ENCODE measurements at regions not wholly inside any gene's neighbourhood (a gene's known extent, or its start where the extent isn't known, plus 50 kb on each side); places are given as distances from the start of the nearest gene placed in this dataset.

DNA sequence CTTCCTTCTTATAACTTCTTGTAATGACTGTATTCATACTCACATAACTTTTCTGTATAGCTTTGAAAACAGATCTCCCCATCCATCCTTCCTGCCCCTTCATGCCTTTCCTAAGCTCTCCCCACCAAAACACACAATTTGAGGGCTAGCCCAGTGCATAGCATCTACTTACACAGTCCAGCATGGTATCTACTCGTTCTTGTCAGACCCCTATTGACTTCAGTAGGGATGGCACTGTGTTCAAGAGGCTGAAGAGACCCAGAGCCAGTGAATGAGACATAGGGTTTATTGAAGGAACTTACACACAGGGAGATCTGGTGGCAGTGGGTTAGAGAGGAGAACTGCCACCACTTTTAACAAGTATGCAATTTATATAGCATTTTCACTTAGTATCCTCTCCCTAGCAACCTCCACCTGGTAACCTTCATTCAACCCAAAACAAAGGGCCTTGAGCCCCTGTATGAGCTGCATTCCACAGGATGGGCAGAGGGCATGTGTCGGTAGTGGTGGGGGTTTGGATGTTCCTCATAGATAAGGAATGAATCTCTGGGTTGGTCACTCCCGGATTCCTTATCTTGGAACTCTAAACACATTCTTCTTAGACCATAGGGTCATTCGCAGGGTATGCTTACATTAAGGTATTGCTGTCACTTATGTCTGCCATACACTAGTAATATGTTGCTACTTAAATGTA is 64.9 kb upstream of the GNG12 start:
- H3K36me3 ChIP-seq, result no peaks in the 10 kb centered on the region
- H3K27ac ChIP-seq, result no peak overlapping the region
- peaks cover 0 to 27% (median 0%) of the 10 kb centered on the region in 4 donors for H3K27me3 ChIP-seq
- H3K9me3 ChIP-seq, result no peaks in the 10 kb centered on the region
- intact Hi-C loops (cut with DNase I), result no loop called here
- no peak overlapping the region for H3K4me3 ChIP-seq
- no peak for DNase-seq
- H3K4me1 ChIP-seq, result no peaks in the 10 kb centered on the region
- TF ChIP-seq, protein P1, sequence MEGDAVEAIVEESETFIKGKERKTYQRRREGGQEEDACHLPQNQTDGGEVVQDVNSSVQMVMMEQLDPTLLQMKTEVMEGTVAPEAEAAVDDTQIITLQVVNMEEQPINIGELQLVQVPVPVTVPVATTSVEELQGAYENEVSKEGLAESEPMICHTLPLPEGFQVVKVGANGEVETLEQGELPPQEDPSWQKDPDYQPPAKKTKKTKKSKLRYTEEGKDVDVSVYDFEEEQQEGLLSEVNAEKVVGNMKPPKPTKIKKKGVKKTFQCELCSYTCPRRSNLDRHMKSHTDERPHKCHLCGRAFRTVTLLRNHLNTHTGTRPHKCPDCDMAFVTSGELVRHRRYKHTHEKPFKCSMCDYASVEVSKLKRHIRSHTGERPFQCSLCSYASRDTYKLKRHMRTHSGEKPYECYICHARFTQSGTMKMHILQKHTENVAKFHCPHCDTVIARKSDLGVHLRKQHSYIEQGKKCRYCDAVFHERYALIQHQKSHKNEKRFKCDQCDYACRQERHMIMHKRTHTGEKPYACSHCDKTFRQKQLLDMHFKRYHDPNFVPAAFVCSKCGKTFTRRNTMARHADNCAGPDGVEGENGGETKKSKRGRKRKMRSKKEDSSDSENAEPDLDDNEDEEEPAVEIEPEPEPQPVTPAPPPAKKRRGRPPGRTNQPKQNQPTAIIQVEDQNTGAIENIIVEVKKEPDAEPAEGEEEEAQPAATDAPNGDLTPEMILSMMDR (IDR thresholded peaks at IDR 0.05), result no peak
- no peak for TF ChIP-seq POLR2A (IDR thresholded peaks at IDR 0.05)
- WGBS, 2 donors, result 62 to 69% methylated on average over 4 of the region's 4 CpGs

DNA sequence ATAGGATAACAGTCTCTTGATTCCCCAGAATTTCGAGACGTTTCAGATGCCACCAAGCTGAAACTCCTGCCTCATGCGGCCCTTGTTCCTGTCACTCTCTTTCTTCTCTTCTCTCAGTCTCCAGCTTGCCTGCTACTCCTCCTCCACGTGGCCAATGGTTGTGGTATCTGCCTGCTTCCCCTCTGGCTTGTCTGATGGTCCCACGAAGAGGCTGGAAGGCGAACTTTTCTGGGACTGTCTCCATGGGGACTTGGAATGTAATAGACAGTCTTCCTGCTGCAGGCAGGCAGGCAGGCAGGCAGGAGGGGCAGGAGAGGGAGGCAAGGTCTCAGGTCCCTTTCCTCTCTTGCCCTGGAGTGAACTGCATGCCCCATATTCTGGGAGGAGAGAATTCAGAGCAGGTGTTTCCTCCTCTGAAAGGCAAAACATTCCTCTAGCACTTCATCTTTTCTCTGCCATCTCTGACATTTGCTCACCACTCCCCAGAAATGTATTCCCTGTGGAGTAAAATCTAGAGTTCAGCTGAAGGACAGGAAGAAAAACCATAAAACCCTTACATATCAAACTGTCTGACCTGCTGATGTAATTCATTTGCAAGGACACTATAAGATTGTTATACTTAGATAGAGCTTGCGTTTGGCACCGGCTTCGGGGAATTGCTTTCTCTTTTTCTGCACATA is 64.1 kb upstream of the GNG12 start:
- H3K27me3 ChIP-seq, result peaks cover 0 to 27% (median 0%) of the 10 kb centered on the region in 4 donors
- no peak overlapping the region for H3K4me3 ChIP-seq
- 49 to 54% methylated on average over 9 of the region's 9 CpGs for WGBS, 2 donors
- H3K4me1 ChIP-seq, result no peaks in the 10 kb centered on the region
- H3K27ac ChIP-seq, result no peak overlapping the region
- DNase-seq, result no peak
- TF ChIP-seq, protein P1 (IDR thresholded peaks at IDR 0.05), result no peak
- TF ChIP-seq POLR2A (IDR thresholded peaks at IDR 0.05), result no peak
- H3K36me3 ChIP-seq, result no peaks in the 10 kb centered on the region
- H3K9me3 ChIP-seq, result no peaks in the 10 kb centered on the region
- intact Hi-C loops (cut with DNase I), result no loop called here

DNA sequence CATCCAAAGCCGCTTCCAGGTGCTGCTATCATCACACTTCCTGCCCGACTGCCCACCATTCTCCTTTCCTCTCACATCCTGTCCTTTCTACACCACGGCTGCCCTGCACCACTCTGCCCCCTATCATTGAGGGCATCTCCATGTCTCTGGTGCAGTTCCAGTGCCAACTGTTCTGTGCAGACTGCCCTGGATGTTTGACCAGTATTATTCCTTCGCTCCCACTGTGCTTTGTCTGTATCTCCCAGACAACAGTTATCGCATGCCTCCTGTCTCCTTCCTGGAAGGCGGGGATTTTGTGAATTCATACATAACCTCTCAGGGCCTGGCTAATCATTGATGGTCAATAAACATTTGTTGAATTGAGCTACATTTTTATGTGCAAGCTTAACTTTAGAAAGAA is 63.6 kb upstream of the GNG12 start:
- TF ChIP-seq POLR2A (IDR thresholded peaks at IDR 0.05), result no peak
- TF ChIP-seq, protein P1 (IDR thresholded peaks at IDR 0.05), result no peak

DNA sequence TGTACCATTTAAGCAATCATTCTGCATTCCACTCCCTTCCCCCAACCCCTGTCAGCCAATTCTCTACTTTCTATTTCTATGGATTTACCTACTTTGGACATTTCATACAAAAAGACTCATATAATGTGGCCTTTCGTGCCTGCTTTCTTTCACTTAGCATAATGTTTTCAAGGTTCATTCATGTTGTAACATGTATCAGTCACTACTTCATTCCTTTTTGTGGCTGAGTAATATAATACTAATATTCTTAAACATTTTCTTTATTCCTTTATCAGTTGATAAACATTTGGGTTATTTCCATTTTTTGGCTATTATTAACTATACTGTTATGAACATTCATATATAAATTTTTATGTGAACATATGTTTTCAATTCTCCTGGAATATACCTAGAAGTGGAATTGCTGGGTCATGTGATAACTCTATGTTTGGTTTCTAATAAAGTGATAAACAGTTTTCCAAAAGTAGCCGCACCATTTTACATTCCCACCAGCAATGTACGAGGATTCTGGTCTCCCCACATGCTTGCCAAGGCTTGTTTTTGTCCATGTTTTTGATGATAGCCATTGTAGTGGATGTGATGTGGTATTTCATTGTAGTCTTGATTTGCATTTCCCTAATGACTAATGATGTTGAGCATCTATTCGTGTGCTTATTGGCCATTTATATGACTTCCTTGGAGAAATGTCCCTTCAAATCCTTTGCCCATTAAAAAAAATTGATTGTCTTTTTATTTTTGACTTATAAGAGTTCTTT is 61.9 kb upstream of the GNG12 start:
- WGBS, 2 donors, result 51 to 67% methylated on average over 4 of the region's 4 CpGs
- no peak for DNase-seq
- TF ChIP-seq, protein P1 (IDR thresholded peaks at IDR 0.05), result no peak
- TF ChIP-seq POLR2A (IDR thresholded peaks at IDR 0.05), result no peak
- Histone ChIP-seq H3K36me3 (no peaks in the 10 kb centered on the region), H3K27ac (no peak overlapping the region), H3K4me3 (no peak overlapping the region), H3K27me3 (peaks cover 0 to 27% (median 0%) of the 10 kb centered on the region in 4 donors), H3K9me3 (no peaks in the 10 kb centered on the region), H3K4me1 (peaks cover 0 to 11% (median 0%) of the 10 kb centered on the region in 3 donors)
- intact Hi-C loops (cut with DNase I), result no loop called here

More for the DNA sequence above, 63.6 kb upstream of the GNG12 start:
- Histone ChIP-seq H3K4me1 (no peaks in the 10 kb centered on the region), H3K36me3 (no peaks in the 10 kb centered on the region), H3K27me3 (peaks cover 0 to 27% (median 0%) of the 10 kb centered on the region in 4 donors), H3K27ac (no peak overlapping the region), H3K4me3 (no peak overlapping the region), H3K9me3 (no peaks in the 10 kb centered on the region)
- 60 to 83% methylated on average over 6 of the region's 6 CpGs for WGBS, 2 donors
- intact Hi-C loops (cut with DNase I), result no loop called here
- no peak for DNase-seq

DNA sequence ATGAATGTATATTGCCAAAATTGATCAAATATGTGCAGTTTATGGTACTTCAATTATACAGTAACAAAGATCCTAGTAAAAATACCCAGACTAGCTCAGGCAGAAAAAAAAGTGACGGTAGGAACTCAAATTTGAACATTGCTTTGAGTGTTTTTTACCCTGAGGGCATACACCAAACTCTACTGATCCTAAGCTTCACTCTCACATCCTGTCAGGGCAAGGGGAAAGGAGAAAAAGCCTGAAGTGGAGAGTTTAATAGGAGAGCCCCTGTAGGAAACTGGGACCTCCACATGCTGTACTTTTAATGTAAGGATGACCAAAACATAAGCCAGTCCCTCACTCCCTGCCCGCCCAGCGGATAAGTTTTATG is 59.8 kb upstream of the GNG12 start:
- Histone ChIP-seq H3K4me3 (no peak overlapping the region), H3K27me3 (peaks cover 0 to 18% (median 0%) of the 10 kb centered on the region in 4 donors), H3K36me3 (no peaks in the 10 kb centered on the region), H3K9me3 (no peaks in the 10 kb centered on the region), H3K4me1 (peaks cover 0 to 15% (median 4%) of the 10 kb centered on the region in 3 donors), H3K27ac (no peak overlapping the region)
- intact Hi-C loops (cut with DNase I), result no loop called here
- TF ChIP-seq POLR2A (IDR thresholded peaks at IDR 0.05), result no peak
- TF ChIP-seq, protein P1 (IDR thresholded peaks at IDR 0.05), result no peak
- DNase-seq, result no peak
- WGBS, 2 donors, result 78 to 79% methylated on average over 3 of the region's 3 CpGs

All from esophagus squamous epithelium (tissue), 5 donors.